Left lung (tissue), 4 donors: ENCODE measurements at regions not wholly inside any gene's neighbourhood (a gene's known extent, or its start where the extent isn't known, plus 50 kb on each side); places are given as distances from the start of the nearest gene placed in this dataset.

ENCODE experiments used
- ATAC-seq: fragments of 200-7000 bp; cut with Tn5 transposase; one replicate; pipeline ENCODE4 v1.9.1; 2020; ENCODE audit warnings: moderate library complexity
- DNase-seq, 4 donors: peaks; one replicate each; pipeline ENCODE4 v3.0.0-alpha.2; 2013 to 2020
- H3K27ac ChIP-seq, 2 donors: fragments of 200-600 bp; sonication (generic) in 1 of 2; one replicate each; pipeline versions ENCODE4 v1.5.0 to v1.8.0; 2020 to 2021
- H3K27me3 ChIP-seq, 2 donors: fragments of 200-600 bp; sonication (generic) in 1 of 2; one replicate each; pipeline versions ENCODE4 v1.5.0 to v1.8.0; 2020 to 2021
- H3K36me3 ChIP-seq, 2 donors: fragments of 200-600 bp; sonication (generic) in 1 of 2; one replicate each; pipeline versions ENCODE4 v1.5.0 to v1.8.0; 2020 to 2021
- H3K4me1 ChIP-seq, 2 donors: fragments of 200-600 bp; one replicate each; pipeline ENCODE4 v1.8.0; 2021
- H3K4me3 ChIP-seq, 2 donors: fragments of 200-600 bp; sonication (generic) in 1 of 2; one replicate each; pipeline versions ENCODE4 v1.5.0 to v1.8.0; 2020 to 2021; ENCODE audit warnings: mild to moderate bottlenecking in 1 of 2
- H3K9me3 ChIP-seq, 2 donors: fragments of 200-600 bp; sonication (generic) in 1 of 2; one replicate each; pipeline versions ENCODE4 v1.5.0 to v1.8.0; 2020 to 2021
- CTCF ChIP-seq, 2 donors: fragments of 200-600 bp; sonication (generic) in 1 of 2; IDR thresholded peaks; one replicate each; pipeline versions ENCODE4 v1.5.0 to v1.8.0; 2021; ENCODE audit warnings: antibody characterized with exemption in 2 of 2
- intact Hi-C, 2 donors: fragments of 100-400 bp; cut with DNase I; formaldehyde crosslinking; loops; one replicate each; pipeline versions ENCODE4 v1.11.2 to v1.14.2; 2022
- donor health status: DM: no; HTN: yes; CAD: no.
- donor health status: DM: no; HTN: no; CAD: no.

GRCh38 chr16:63612462-63613227 is 1509.2 kb downstream of the CDH11 start:
- Histone ChIP-seq H3K27me3 (peaks cover 0 to 8% of the 10 kb centered on the region in 2 donors), H3K9me3 (peaks cover 0 to 10% of the 10 kb centered on the region in 2 donors), H3K4me3 (no peak overlapping the region), H3K4me1 (no peaks in the 10 kb centered on the region), H3K36me3 (no peaks in the 10 kb centered on the region), H3K27ac (no peak overlapping the region)
- DNase-seq (no peak), ATAC-seq (no peak)
- intact Hi-C loops, result no loop called here
- no peak for TF ChIP-seq CTCF (IDR thresholded peaks at IDR 0.05)

GRCh38 chr16:63606778-63607177 is 1515.1 kb downstream of the CDH11 start:
- no peaks in the 10 kb centered on the region for H3K27me3 ChIP-seq
- no peaks in the 10 kb centered on the region for H3K4me1 ChIP-seq
- intact Hi-C loops, result no loop called here
- no peak overlapping the region for H3K27ac ChIP-seq
- TF ChIP-seq CTCF (IDR thresholded peaks at IDR 0.05), result no peak
- H3K9me3 ChIP-seq, result peaks cover 0 to 10% of the 10 kb centered on the region in 2 donors
- no peak overlapping the region for H3K4me3 ChIP-seq
- H3K36me3 ChIP-seq, result no peaks in the 10 kb centered on the region
- no peak for DNase-seq
- ATAC-seq, result no peak

GRCh38 chr16:63602206-63602927 is 1519.5 kb downstream of the CDH11 start:
- TF ChIP-seq CTCF (IDR thresholded peaks at IDR 0.05), result no peak
- H3K36me3 ChIP-seq, result no peaks in the 10 kb centered on the region
- no peak for ATAC-seq
- H3K9me3 ChIP-seq, result no peaks in the 10 kb centered on the region
- no peak overlapping the region for H3K4me3 ChIP-seq
- intact Hi-C loops, result no loop called here
- DNase-seq, result no peak
- H3K27me3 ChIP-seq, result no peaks in the 10 kb centered on the region
- no peaks in the 10 kb centered on the region for H3K4me1 ChIP-seq
- H3K27ac ChIP-seq, result no peak overlapping the region

GRCh38 chr16:63596716-63597115 is 1525.1 kb downstream of the CDH11 start:
- intact Hi-C loops, result no loop called here
- no peak for ATAC-seq
- Histone ChIP-seq H3K36me3 (no peaks in the 10 kb centered on the region), H3K9me3 (no peaks in the 10 kb centered on the region), H3K27me3 (no peaks in the 10 kb centered on the region), H3K27ac (no peak overlapping the region), H3K4me1 (no peaks in the 10 kb centered on the region), H3K4me3 (no peak overlapping the region)
- DNase-seq, result no peak
- no peak for TF ChIP-seq CTCF (IDR thresholded peaks at IDR 0.05)

GRCh38 chr16:63592852-63593251 is 1529.0 kb downstream of the CDH11 start:
- Histone ChIP-seq H3K9me3 (no peaks in the 10 kb centered on the region), H3K27me3 (no peaks in the 10 kb centered on the region), H3K4me1 (no peaks in the 10 kb centered on the region), H3K36me3 (no peaks in the 10 kb centered on the region), H3K27ac (no peak overlapping the region), H3K4me3 (no peak overlapping the region)
- DNase-seq (no peak), ATAC-seq (no peak)
- intact Hi-C loops, result no loop called here
- TF ChIP-seq CTCF (IDR thresholded peaks at IDR 0.05), result no peak
